HTR-8/SVneo (cell line): ENCODE measurements at regions not wholly inside any gene's neighbourhood (a gene's known extent, or its start where the extent isn't known, plus 50 kb on each side); places are given as distances from the start of the nearest gene placed in this dataset.
"Not testable (repeated sequence)": the region's sequence is repeated elsewhere in the genome, so short reads cannot be mapped to it uniquely, and the experiment has no call there.

ENCODE experiments used
- DNase-seq: peaks from one replicate; pipeline ENCODE4 v3.0.0; 2011; ENCODE audit warnings: low spot score, mixed read lengths; ENCODE audit not compliant: insufficient read length
- FAIRE-seq: peaks from 2 replicates; lab custom pipeline; 2011; peaks lifted over from hg19 to GRCh38; lab: Jason Lieb, UNC

GRCh38 chr5:164302533-164303235, 797.3 kb downstream of the MAT2B start:
- peak; percentile 12 for DNase-seq
- no peak for FAIRE-seq

- no peak for DNase-seq
- no peak for FAIRE-seq
Observed at GRCh38 chr5:164303646-164304215, 798.3 kb downstream of the MAT2B start.

- DNase-seq (no peak), FAIRE-seq (no peak)
Observed at GRCh38 chr5:164306662-164307061, 801.2 kb downstream of the MAT2B start.

GRCh38 chr5:164312801-164313200, 807.4 kb downstream of the MAT2B start:
- no peak for FAIRE-seq
- no peak for DNase-seq

- no peak for FAIRE-seq
- no peak for DNase-seq
Observed at GRCh38 chr5:164317676-164318075, 812.3 kb downstream of the MAT2B start.

- no peak for FAIRE-seq
- DNase-seq: no peak
Observed at GRCh38 chr5:164319161-164319560, 813.7 kb downstream of the MAT2B start.

- FAIRE-seq (no peak), DNase-seq (no peak)
Observed at GRCh38 chr5:164324239-164324638, 818.8 kb downstream of the MAT2B start.

- no peak for FAIRE-seq
- DNase-seq: no peak
Observed at GRCh38 chr5:164326219-164326618, 820.8 kb downstream of the MAT2B start.

- not testable (repeated sequence) for DNase-seq, FAIRE-seq
Observed at GRCh38 chr5:164327166-164327565, 821.7 kb downstream of the MAT2B start.

GRCh38 chr5:164332349-164333196, 827.2 kb downstream of the MAT2B start:
- DNase-seq (no peak), FAIRE-seq (no peak)

- DNase-seq: peak; percentile 31
- no peak for FAIRE-seq
Observed at GRCh38 chr5:164335837-164336236, 830.4 kb downstream of the MAT2B start.

GRCh38 chr5:164336276-164336675, 830.9 kb downstream of the MAT2B start:
- no peak for FAIRE-seq

GRCh38 chr5:164336906-164337305, 831.5 kb downstream of the MAT2B start:
- DNase-seq (no peak), FAIRE-seq (no peak)

More at GRCh38 chr5:164336276-164336675, 830.9 kb downstream of the MAT2B start:
- no peak for DNase-seq

- no peak for DNase-seq
- no peak for FAIRE-seq
Observed at GRCh38 chr5:164341056-164341619, 835.7 kb downstream of the MAT2B start.

GRCh38 chr5:164345173-164345849, 839.9 kb downstream of the MAT2B start:
- no peak for FAIRE-seq
- no peak for DNase-seq

GRCh38 chr5:164345853-164346252, 840.4 kb downstream of the MAT2B start:
- DNase-seq (no peak), FAIRE-seq (no peak)

- no peak for DNase-seq
- FAIRE-seq: no peak
Observed at GRCh38 chr5:164346785-164347630, 841.6 kb downstream of the MAT2B start.

- FAIRE-seq (no peak), DNase-seq (no peak)
Observed at GRCh38 chr5:164350236-164350635, 844.8 kb downstream of the MAT2B start.

GRCh38 chr5:164351245-164351834, 845.9 kb downstream of the MAT2B start:
- FAIRE-seq (no peak), DNase-seq (no peak)
